ENCODE measurements at regions not wholly inside any gene's neighbourhood (a gene's known extent, or its start where the extent isn't known, plus 50 kb on each side); places are given as distances from the start of the nearest gene placed in this dataset.

GRCh38 chr6:138605958-138606357 is 106.7 kb upstream of the NHSL1 start:
- TF ChIP-seq, protein P1, sequence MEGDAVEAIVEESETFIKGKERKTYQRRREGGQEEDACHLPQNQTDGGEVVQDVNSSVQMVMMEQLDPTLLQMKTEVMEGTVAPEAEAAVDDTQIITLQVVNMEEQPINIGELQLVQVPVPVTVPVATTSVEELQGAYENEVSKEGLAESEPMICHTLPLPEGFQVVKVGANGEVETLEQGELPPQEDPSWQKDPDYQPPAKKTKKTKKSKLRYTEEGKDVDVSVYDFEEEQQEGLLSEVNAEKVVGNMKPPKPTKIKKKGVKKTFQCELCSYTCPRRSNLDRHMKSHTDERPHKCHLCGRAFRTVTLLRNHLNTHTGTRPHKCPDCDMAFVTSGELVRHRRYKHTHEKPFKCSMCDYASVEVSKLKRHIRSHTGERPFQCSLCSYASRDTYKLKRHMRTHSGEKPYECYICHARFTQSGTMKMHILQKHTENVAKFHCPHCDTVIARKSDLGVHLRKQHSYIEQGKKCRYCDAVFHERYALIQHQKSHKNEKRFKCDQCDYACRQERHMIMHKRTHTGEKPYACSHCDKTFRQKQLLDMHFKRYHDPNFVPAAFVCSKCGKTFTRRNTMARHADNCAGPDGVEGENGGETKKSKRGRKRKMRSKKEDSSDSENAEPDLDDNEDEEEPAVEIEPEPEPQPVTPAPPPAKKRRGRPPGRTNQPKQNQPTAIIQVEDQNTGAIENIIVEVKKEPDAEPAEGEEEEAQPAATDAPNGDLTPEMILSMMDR (IDR thresholded peaks at IDR 0.05; ENCODE audit: insufficient read depth, low read length): no peak
- no peak overlapping the region for H3K4me3 ChIP-seq (ENCODE audit: low read depth, low read length)
- DNase-seq (ENCODE audit: low read depth): no peak

DNA sequence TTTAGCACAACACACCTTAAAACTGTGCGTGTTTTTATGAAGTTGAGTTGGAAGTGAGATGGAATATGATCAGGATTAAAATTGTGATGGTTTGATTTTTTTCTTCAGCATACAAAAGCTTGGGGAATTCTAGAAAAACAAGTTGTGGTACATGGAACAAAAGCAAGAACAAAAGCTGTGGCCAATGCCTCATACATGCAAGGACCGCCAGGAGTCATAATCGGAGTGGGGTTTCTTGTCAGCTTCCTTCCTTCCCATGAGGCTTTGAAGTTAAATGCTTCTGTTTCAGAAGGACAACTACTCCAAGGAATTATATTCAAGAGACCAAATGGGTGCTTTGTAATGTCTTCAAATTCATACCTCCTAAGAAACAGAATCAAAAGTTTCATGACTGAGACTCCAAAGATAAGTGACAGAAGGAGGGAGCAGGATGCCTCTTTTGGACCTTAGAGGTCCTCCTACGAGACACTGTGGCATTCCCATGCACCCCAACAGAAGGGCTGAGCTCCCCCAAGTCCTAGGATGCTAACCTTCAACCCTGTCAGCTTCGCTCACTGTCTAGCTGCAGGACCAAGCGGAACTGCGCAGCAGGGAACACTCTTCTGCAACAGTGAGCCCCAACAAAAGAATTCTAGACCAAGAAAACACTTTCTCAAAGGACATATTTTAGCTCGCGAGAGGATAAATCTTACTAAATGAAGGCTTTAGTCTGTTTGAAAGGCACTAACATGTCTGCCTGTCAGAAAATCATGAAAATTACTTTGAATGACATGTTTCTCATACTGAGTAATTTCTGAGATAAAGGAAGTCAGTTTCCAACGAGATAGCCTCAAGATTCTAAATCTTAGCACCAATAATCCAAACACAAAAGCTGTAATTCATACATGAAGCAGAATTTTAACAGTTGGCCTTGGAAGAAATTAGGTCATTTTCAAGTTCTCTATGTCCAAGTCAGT is 108.5 kb upstream of the NHSL1 start:
- DNase-seq (ENCODE audit: low read depth): no peak
- TF ChIP-seq, protein P1 (IDR thresholded peaks at IDR 0.05; ENCODE audit: insufficient read depth, low read length): no peak
- H3K4me3 ChIP-seq (ENCODE audit: low read depth, low read length): no peak overlapping the region

DNA sequence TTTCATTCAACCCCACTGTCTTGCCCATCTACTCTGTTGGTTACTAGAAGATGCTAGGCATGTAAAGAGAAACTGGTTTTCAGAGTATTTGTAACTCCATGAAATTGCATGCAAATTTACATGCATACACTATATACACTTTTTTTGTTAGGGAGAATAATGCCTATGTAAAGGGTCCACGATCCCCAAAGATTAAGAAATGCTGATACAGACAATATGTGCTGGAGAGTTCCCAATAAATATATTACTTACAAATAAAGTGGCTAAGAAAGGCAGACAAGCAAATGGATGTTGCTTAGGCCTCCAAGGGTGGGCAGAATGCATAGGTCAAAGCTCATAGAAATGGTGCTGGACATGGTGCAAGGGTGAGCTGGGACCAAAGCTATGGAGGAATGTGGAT is 109.6 kb upstream of the NHSL1 start:
- TF ChIP-seq, protein P1 (IDR thresholded peaks at IDR 0.05; ENCODE audit: insufficient read depth, low read length): no peak

GRCh38 chr6:138609801-138610430 is 110.6 kb upstream of the NHSL1 start:
- TF ChIP-seq, protein P1 (IDR thresholded peaks at IDR 0.05; ENCODE audit: insufficient read depth, low read length): no peak
- no peak for DNase-seq (ENCODE audit: low read depth)
- no peak overlapping the region for H3K4me3 ChIP-seq (ENCODE audit: low read depth, low read length)

More for the DNA sequence above, 109.6 kb upstream of the NHSL1 start:
- no peak for DNase-seq (ENCODE audit: low read depth)
- no peak overlapping the region for H3K4me3 ChIP-seq (ENCODE audit: low read depth, low read length)

DNA sequence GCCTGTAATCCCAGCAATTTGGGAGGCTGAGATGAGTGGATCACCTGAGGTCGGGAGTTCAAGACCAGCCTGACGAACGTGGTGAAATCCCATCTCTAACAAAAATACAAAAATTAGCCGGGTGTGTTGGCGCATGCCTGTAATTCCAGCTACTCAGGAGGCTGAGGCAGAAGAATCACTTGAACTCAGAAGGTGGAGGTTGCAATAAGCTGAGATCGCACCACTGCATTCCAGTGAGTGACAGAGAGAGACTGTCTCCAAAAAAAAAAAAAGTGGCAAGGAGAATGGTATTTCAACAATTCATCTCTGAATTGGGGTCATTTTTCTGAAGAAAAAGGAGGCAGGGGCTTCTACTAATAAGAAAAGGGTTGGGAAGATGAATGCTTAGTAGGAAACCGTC is 111.5 kb upstream of the NHSL1 start:
- DNase-seq (ENCODE audit: low read depth): no peak
- H3K4me3 ChIP-seq (ENCODE audit: low read depth, low read length): no peak overlapping the region
- TF ChIP-seq, protein P1 (IDR thresholded peaks at IDR 0.05; ENCODE audit: insufficient read depth, low read length): no peak

DNA sequence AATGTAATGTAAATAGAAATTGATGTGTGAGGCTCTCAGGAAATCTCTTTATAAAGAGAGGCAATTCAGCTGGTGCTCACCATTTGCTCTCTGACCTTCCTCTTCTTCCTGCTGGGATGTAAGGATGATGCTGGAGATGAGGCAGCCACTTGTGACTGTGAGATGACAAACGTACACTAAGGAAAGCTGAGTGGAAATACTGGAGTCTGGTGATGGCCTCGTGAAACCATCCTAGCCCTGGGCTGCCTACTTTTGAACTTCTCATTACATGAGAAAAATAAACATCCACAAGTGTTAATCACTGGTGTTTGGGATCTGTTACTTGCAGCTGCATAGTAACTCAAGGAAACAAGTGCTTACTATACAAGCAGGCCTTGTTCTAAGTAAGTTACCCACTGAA is 114.9 kb upstream of the NHSL1 start:
- no peak overlapping the region for H3K4me3 ChIP-seq (ENCODE audit: low read depth, low read length)
- DNase-seq (ENCODE audit: low read depth): no peak

More for the DNA sequence above, 114.9 kb upstream of the NHSL1 start:
- TF ChIP-seq, protein P1 (IDR thresholded peaks at IDR 0.05; ENCODE audit: insufficient read depth, low read length): no peak
